ENCODE measurements at regions not wholly inside any gene's neighbourhood (a gene's known extent, or its start where the extent isn't known, plus 50 kb on each side); places are given as distances from the start of the nearest gene placed in this dataset.

GRCh38 chr14:34325493-34325892, 136.5 kb downstream of the SPTSSA start:
- TF ChIP-seq CTCF (conservative IDR thresholded peaks at IDR 0.05; ENCODE audit: low read depth, low read length): no peak
- Histone ChIP-seq H3K79me2 (ENCODE audit: insufficient read depth, low read depth) (no peaks in the 10 kb centered on the region), H3K4me2 (no peak overlapping the region), H3K9ac (no peak overlapping the region), H3K36me3 (ENCODE audit: insufficient read depth) (no peaks in the 10 kb centered on the region), H4K20me1 (ENCODE audit: insufficient read depth) (no peaks in the 10 kb centered on the region), H3K4me3 (IDR thresholded peaks at IDR 0.05; ENCODE audit: insufficient read depth, low read depth, low read length) (no peak overlapping the region), H3K4me1 (ENCODE audit: low read depth, poor library complexity, severe bottlenecking) (no peaks in the 10 kb centered on the region), H2AFZ (ENCODE audit: low read depth) (no peak overlapping the region), H3K27ac (no peak overlapping the region), H3K27me3 (ENCODE audit: insufficient read depth, low read depth) (no peaks in the 10 kb centered on the region)

- Histone ChIP-seq H3K4me1 (ENCODE audit: low read depth, poor library complexity, severe bottlenecking) (no peaks in the 10 kb centered on the region), H3K27ac (no peak overlapping the region), H3K9ac (no peak overlapping the region), H3K79me2 (ENCODE audit: insufficient read depth, low read depth) (no peaks in the 10 kb centered on the region), H3K27me3 (ENCODE audit: insufficient read depth, low read depth) (no peaks in the 10 kb centered on the region), H3K4me2 (no peak overlapping the region), H2AFZ (ENCODE audit: low read depth) (no peak overlapping the region), H4K20me1 (ENCODE audit: insufficient read depth) (no peaks in the 10 kb centered on the region), H3K36me3 (ENCODE audit: insufficient read depth) (no peaks in the 10 kb centered on the region), H3K4me3 (IDR thresholded peaks at IDR 0.05; ENCODE audit: insufficient read depth, low read depth, low read length) (no peak overlapping the region)
- peak; percentile 78 for TF ChIP-seq CTCF (conservative IDR thresholded peaks at IDR 0.05; ENCODE audit: low read depth, low read length)
These were observed 137.7 kb downstream of the SPTSSA start for GRCh38 chr14:34324363-34324795.

GRCh38 chr14:34322940-34323418, 139.1 kb downstream of the SPTSSA start:
- no peak overlapping the region; the same call in 1 of the 2 replicates for H2AFZ ChIP-seq (ENCODE audit: low read depth)
- H3K27me3 ChIP-seq (ENCODE audit: insufficient read depth, low read depth): no peaks in the 10 kb centered on the region
- no peak overlapping the region for H3K4me3 ChIP-seq (IDR thresholded peaks at IDR 0.05; ENCODE audit: insufficient read depth, low read depth, low read length)
- TF ChIP-seq CTCF (conservative IDR thresholded peaks at IDR 0.05; ENCODE audit: low read depth, low read length): peak; percentile 83
- no peaks in the 10 kb centered on the region for H3K4me1 ChIP-seq (ENCODE audit: low read depth, poor library complexity, severe bottlenecking)
- H3K36me3 ChIP-seq (ENCODE audit: insufficient read depth): no peaks in the 10 kb centered on the region
- H4K20me1 ChIP-seq (ENCODE audit: insufficient read depth): no peaks in the 10 kb centered on the region
- H3K27ac ChIP-seq: no peak overlapping the region
- no peaks in the 10 kb centered on the region for H3K79me2 ChIP-seq (ENCODE audit: insufficient read depth, low read depth)
- H3K4me2 ChIP-seq: no peak overlapping the region
- no peak overlapping the region for H3K9ac ChIP-seq

- H4K20me1 ChIP-seq (ENCODE audit: insufficient read depth): no peaks in the 10 kb centered on the region
- H3K4me2 ChIP-seq: no peak overlapping the region
- H3K79me2 ChIP-seq (ENCODE audit: insufficient read depth, low read depth): no peaks in the 10 kb centered on the region
- no peak overlapping the region for H3K4me3 ChIP-seq (IDR thresholded peaks at IDR 0.05; ENCODE audit: insufficient read depth, low read depth, low read length)
- no peaks in the 10 kb centered on the region for H3K27me3 ChIP-seq (ENCODE audit: insufficient read depth, low read depth)
- H3K36me3 ChIP-seq (ENCODE audit: insufficient read depth): no peaks in the 10 kb centered on the region
- no peak overlapping the region for H2AFZ ChIP-seq (ENCODE audit: low read depth)
- H3K4me1 ChIP-seq (ENCODE audit: low read depth, poor library complexity, severe bottlenecking): no peaks in the 10 kb centered on the region
- no peak overlapping the region for H3K9ac ChIP-seq
- no peak for TF ChIP-seq CTCF (conservative IDR thresholded peaks at IDR 0.05; ENCODE audit: low read depth, low read length)
- no peak overlapping the region for H3K27ac ChIP-seq
These were observed 142.9 kb downstream of the SPTSSA start for GRCh38 chr14:34319140-34319539.

Measured in KMS-11 (cell line).